Transverse colon (tissue), 4 donors: ENCODE measurements at regions not wholly inside any gene's neighbourhood (a gene's known extent, or its start where the extent isn't known, plus 50 kb on each side); places are given as distances from the start of the nearest gene placed in this dataset.

Experiments used
- EP300 ChIP-seq: sonication (generic); formaldehyde crosslinking; IDR thresholded peaks from one replicate; pipeline ENCODE4 v1.6.1; 2017; ENCODE audit warnings: antibody characterized with exemption, low read depth
- POLR2AphosphoS5 ChIP-seq, 3 donors: sonication (generic); formaldehyde crosslinking; IDR thresholded peaks; one replicate each; pipeline ENCODE4 v1.6.1; 2016; ENCODE audit warnings: antibody characterized with exemption in 3 of 3
- TF ChIP-seq, protein P1 (sequence below), 5 experiments: fragments of 200-600 bp in 3 of 5; fragments of 450-650 bp in 2 of 5; sonication (generic) in 3 of 5; IDR thresholded peaks; 1 replicate in 2 of 5; 2 replicates in 3 of 5; pipeline ENCODE4 v1.5.1; 2016 to 2017; ENCODE audit warnings: antibody characterized with exemption in 5 of 5, inconsistent platforms in 3 of 5, mild to moderate bottlenecking in 2 of 5, moderate library complexity in 1 of 5

DNA sequence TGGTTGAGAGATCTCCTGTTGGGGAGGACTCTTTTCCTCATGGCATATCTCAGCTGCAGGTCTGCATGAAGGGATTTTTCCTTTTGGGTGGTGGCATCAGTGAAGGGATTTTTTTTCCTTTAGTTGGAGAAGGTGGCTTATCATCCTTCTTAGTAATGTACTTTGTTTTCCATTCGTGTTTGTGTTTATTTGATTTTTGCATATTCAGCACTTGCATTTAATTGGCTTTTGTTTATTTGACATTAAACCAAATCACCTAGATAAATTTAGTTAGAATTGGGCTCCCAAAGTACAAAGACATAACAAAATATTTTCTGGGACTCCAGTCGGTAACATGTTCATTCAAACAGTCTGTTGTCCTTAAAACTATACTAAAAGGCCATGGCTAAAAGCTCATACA, 56.2 kb upstream of the MANEA start:
- no peak for TF ChIP-seq POLR2AphosphoS5 (IDR thresholded peaks at IDR 0.05)
- TF ChIP-seq, protein P1, sequence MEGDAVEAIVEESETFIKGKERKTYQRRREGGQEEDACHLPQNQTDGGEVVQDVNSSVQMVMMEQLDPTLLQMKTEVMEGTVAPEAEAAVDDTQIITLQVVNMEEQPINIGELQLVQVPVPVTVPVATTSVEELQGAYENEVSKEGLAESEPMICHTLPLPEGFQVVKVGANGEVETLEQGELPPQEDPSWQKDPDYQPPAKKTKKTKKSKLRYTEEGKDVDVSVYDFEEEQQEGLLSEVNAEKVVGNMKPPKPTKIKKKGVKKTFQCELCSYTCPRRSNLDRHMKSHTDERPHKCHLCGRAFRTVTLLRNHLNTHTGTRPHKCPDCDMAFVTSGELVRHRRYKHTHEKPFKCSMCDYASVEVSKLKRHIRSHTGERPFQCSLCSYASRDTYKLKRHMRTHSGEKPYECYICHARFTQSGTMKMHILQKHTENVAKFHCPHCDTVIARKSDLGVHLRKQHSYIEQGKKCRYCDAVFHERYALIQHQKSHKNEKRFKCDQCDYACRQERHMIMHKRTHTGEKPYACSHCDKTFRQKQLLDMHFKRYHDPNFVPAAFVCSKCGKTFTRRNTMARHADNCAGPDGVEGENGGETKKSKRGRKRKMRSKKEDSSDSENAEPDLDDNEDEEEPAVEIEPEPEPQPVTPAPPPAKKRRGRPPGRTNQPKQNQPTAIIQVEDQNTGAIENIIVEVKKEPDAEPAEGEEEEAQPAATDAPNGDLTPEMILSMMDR (IDR thresholded peaks at IDR 0.05), result no peak
- TF ChIP-seq EP300, result no peak
